GM13977 (cell line): ENCODE measurements at regions not wholly inside any gene's neighbourhood (a gene's known extent, or its start where the extent isn't known, plus 50 kb on each side); places are given as distances from the start of the nearest gene placed in this dataset.
A peak's percentile ranks its signal among the peaks of the same experiment; 100 is the strongest.

Source experiments
- DNase-seq: peaks from one replicate; pipeline ENCODE4 v3.0.0; 2012; ENCODE audit warnings: low spot score
- CTCF ChIP-seq: IDR thresholded peaks from 2 replicates; pipeline ENCODE4 v1.5.1; 2012; ENCODE audit warnings: mild to moderate bottlenecking, control low read depth; ENCODE audit not compliant: insufficient read depth; ENCODE audit errors: extremely low read depth, missing control alignments
- in situ Hi-C: fragments of 300-500 bp; cut with MboI; formaldehyde crosslinking; loops from one replicate; pipeline ENCODE4 v1.12.0; 2022; ENCODE audit warnings: low sequenced_read_pairs, low pct_unique_long_range_greater_than_20kb, mixed read lengths, inconsistent platforms; ENCODE audit not compliant: unreplicated experiment

GRCh38 chr1:36705629-36706028 is 222.9 kb upstream of the CSF3R start:
- DNase-seq: no peak
- in situ Hi-C loops: no loop called here
- no peak for TF ChIP-seq CTCF

- peak; percentile 85 for DNase-seq
- TF ChIP-seq CTCF: peak; percentile 98
- in situ Hi-C loops: no loop called here
These were observed 221.0 kb upstream of the CSF3R start for GRCh38 chr1:36703526-36704208.

GRCh38 chr1:36702963-36703362 is 220.2 kb upstream of the CSF3R start:
- in situ Hi-C loops: no loop called here
- TF ChIP-seq CTCF: no peak
- DNase-seq: no peak

- DNase-seq: no peak
These were observed 216.6 kb upstream of the CSF3R start for GRCh38 chr1:36699113-36699911.

GRCh38 chr1:36697836-36698605 is 215.3 kb upstream of the CSF3R start:
- in situ Hi-C loops: no loop called here
- no peak for TF ChIP-seq CTCF
- no peak for DNase-seq

More at GRCh38 chr1:36699113-36699911, 216.6 kb upstream of the CSF3R start:
- in situ Hi-C loops: no loop called here
- TF ChIP-seq CTCF: no peak

- TF ChIP-seq CTCF: no peak
- no peak for DNase-seq
- in situ Hi-C loops: no loop called here
These were observed 213.7 kb upstream of the CSF3R start for GRCh38 chr1:36696261-36696940.
